NCI-H524 treated with DMSO at 0.1 percent for 48 hours (cell line): ENCODE measurements at regions not wholly inside any gene's neighbourhood (a gene's known extent, or its start where the extent isn't known, plus 50 kb on each side); places are given as distances from the start of the nearest gene placed in this dataset.
A peak's percentile ranks its signal among the peaks of the same experiment; 100 is the strongest.

ENCODE experiments used
- DNase-seq: peaks from one replicate; lab custom pipeline; 2025; lab: John Stamatoyannopoulos, UW

DNA sequence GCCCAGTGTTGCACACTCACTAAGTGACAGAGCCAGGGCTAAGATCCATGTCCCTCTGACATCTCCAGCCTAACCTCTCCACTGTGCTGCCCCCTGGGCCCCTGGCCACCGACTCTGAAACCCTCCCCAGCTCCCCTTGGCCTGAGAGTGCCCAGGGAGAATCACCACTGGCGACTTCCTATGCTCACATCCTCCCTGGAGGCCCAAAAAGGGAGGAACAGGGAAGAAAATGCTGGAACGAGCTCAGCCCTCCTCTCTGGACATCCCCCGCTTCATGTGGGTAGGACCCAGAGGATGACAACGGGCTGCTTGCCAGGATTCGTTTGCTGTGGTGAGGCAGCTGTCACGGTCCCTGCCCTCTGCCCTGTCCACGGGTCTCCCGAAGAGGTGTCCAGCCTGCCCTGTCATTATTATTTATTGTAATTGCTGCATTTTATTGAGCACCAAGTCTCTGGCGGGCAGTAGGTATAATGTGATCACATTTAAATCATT is 153.5 kb upstream of the RPL38 start:
- DNase-seq = no peak

DNA sequence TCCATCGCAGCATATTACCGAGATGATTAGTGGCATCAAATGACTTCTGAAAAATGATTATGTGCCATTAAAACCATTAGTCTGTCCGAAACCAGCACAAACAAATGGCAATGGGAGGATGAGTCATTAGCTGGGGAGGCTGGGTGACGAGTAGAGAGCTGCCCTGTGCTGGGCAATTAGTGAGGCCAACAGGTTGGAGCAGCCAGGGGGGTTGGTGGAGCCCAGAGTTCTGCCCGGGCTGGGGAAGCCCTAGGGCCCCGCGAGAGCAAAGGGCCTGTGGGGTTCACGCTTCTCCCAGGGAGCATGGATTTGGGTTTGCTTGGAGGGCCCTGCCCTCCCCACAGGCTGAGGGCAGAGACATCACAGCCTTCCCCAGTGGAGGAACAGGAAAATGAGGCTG is 152.1 kb upstream of the RPL38 start:
- no peak for DNase-seq

DNA sequence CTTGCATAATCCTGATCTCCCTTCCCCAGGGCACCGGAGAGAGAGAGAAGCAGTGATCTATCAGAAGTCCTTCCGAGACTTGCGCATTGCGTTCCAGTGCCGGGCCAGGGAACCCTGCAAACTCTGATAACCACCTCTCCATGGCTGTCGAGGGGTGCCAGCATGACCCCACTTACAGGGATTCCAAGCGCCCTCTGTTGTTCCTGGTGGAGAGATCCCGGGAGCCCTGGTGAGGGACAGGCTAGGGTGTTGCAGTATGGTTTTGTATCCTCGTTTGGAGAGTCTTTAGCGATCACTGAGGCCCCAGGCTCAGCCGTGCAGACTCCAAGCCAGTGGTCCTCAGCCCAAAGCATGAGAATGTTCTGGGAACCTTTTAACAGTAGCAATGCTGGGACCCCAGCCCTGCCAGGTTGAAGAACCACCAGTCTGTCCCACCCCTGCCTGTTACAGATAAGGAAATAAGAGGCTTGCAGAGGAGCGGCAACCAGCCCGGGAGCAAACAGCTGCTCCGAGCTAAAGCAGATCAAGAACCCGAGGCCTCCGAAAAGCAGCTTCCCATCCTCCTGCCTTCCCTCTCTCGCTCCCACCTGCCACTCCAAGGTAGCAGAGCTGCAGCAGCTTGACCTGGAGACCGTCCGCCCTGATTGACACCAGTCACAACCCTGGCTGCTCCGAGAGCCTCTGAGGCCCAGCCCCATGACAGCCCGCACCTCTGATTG is 150.3 kb upstream of the RPL38 start:
- DNase-seq = no peak

DNA sequence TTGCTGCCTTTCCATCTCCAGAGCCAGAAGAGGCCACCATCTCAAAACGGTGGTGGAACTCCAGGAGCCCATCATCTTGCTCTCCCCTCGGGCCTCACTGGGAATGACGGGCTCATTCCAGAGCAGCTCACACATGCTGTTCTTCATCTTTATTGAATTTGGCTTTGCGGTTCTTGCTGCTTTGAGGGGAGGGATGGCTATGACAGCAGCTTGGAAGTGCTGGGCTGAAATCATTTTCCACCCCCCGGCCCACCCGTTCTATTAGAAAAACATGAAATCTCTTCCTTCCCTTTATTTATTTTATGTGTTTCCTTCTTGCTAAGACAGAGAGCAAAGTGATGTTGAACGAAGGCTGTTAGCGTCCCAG is 149.8 kb upstream of the RPL38 start:
- DNase-seq = no peak

DNA sequence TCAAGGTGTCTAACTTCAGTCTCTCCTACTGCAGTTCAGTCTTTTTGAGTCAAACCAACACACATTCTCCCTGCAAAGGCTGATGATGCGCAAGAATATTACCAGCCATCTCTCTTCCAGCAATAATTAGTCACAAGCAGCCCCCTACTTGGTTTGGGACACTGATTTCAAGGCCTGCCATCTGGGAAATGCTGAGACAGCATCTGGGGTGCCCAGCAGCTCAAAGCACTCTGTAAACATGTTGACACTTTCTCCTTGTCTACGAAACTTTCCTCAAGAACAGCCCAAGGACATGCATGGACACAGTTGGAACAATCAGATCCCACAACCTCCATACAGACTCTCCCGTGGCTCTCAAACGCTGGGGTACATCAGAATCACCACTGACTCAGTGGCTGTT is 149.2 kb upstream of the RPL38 start:
- DNase-seq = no peak

DNA sequence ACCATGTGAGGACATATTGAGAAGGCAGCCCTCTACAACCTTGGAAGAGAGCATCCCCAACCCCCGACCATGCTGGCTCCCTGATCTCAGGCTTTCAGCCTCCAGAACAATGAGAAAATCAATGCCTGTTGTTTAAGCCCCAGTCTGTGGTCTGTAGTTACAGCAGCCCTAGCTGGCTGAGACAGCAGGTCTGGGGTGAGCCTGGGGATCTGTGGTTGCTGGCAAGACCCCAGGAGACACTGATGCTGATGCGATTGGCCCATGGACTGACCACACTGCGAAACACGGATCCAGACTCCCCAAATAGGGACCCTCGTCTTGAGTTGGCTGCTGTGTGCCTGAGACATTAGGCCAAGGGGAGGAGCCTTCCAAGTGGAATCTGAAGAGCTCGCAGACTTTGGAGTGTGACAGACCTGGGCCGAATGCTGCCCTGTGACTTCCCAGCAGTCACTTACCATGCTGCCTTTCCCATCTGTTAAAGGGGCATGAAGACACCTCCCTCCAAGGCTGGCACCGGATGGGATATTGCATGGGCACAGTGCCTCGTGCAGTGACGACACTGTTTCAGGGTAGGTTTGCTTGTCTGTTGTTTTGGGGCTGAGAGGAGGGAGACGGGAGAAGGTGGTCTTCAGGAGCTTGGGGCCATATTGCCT is 147.8 kb upstream of the RPL38 start:
- DNase-seq = no peak

DNA sequence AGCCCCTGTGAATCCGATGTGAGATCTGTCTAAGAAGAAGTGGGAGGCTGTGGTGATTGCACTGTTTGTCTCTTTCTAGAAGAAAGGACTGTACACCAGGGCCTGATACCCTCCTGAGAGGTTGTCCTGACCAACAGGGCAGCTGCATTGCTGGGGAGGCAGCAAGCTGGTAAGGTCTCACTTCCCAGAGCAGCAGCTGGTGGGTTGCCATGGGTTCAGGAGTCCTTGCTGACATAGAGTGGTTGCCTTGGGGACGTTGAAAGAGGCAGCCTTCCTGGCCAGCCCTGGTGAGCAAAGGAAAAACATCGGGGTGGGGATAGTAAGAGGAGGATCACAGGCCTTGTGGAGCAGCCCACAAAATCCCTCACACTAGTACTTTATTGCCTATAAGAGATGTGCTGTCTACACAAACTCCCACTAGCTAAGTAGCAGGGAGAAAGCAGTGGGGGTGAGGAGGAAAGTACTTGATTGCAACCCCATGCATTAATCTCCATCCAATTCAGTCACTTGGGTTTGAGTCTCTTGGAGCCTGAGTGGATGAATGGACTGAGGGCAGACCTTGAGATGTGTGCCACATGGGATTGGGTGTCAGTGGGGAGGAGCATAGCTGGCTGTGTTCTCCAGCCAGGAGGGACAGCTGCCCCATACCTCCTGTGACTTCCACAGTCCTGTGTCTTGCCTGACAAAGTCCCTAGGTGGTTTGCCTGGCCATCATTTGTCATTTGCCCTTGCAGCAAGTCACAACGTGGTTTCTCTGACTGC is 143.8 kb upstream of the RPL38 start:
- DNase-seq = peak; percentile 71

DNA sequence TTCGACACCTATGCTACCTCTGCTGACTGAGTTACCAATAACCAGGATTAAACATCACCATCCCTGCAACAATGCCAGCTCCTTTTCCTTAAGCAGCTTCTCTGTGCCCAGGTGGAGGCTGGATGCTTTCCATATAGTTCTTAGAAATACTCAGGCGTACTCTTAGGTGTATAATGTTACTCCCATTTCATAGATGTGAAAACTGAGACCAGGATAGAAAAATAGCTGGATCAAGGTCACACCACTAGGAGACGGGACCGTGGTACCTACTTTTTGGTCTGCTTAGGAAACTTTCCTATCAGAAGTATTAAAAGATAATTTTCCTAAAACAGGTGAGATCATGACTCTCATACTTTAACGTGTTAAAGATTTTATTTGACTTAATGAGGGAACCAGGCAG is 141.7 kb upstream of the RPL38 start:
- no peak for DNase-seq

DNA sequence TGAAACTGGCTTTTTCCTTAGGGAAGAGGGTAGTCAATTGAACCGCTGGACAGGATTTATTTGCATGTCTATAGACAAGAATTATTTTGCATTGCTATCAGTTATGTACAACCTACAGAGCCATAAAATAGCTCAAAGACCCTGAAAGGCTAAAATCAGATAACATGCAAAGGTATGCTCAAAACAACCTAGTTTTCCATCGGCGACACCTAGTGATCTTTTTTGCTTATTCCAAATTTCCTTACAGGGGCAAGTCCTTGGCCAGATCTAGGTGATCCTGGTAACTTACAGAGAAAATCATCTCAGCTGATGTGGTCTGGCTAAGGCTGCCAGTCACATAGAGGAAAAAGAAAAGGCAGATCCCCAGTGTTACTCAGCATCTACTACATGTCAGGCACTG is 141.2 kb upstream of the RPL38 start:
- DNase-seq = no peak

DNA sequence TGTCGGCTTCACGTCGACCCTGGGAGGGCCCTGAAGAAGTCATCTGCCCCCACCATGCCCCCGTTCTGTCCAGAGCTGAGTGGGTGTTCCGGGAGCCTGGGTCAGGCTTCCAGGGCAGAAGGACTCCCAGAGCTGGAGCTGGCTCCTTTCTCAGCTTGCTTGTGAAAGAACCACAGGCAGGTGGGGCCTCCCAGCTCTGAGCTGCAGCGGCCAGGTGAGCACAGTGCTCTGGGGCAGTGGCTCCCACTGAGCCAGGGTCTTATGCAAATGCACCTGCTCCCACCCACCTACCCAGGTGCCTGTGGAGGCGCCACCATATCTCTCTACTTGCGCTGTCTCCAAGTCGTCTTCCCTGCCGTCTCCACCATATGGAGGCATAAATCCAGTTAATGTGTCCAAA is 140.0 kb upstream of the RPL38 start:
- no peak for DNase-seq

DNA sequence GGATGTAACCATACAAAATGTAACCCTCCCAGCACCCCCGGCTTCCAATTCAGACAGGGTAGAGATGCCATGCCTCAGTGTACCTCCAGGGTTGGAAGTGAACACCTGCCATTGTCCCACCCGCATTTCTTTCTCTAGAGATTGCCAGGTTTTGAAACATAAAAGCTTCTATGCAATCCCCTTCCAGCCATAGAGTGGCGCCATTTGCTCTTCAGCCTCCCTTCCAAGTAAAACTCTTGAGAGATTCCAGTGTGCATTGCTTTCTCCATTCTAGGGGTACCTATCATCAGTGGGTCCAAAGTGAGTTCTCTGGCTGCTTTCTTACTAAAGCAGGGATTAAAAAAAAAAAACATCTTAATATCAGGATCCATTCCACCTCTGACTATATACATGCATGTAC is 133.1 kb upstream of the RPL38 start:
- no peak for DNase-seq

DNA sequence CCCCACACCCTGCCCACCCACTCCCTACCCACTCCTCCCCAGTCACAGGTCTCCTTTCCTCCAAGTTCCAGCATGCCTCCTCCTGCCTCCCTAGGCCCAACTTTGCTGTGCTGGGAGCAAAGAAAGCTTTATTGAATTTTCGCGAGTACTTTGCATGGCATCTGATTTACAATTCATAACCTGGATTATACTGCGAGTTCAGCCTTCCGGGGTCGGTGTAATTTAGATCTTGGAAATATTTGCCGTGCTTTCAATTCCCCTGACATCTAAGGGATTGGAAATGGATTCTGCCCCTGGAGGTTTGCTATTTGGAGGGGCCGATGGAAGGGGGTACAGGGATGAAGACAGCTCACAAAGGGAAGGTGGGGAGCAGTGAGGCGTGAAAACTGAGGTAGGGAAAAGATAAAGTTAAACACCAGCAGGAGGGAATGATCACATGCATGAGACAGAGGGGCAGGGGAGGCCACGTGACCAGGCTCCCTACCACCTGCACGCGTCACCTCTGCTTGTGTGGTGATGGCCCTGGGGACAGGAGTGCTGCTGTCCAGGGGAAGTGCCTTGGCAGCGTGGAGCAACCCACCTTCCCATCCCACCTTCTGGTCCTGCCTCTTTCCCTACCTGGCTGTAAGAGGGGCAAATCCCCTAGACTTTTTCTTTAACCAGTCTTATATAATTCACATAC is 132.3 kb upstream of the RPL38 start:
- DNase-seq = no peak

DNA sequence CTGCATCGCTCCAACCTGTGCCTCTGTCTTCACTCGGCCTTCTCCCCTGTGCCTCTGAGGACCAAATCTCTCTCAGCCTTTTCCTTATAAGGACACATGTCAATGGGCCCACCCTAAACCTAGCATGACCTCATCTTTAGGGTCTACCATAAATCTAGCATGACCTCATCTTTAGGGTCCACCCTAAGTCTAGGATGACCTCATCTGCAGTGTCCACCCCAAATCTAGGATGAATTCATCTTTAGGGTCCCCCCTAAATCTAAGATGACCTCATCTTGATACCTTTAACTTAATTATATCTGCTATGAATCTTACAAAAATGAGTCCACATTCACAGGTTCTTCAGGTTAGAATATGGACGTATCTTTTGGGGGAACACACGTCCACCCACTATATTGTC is 131.1 kb upstream of the RPL38 start:
- no peak for DNase-seq

DNA sequence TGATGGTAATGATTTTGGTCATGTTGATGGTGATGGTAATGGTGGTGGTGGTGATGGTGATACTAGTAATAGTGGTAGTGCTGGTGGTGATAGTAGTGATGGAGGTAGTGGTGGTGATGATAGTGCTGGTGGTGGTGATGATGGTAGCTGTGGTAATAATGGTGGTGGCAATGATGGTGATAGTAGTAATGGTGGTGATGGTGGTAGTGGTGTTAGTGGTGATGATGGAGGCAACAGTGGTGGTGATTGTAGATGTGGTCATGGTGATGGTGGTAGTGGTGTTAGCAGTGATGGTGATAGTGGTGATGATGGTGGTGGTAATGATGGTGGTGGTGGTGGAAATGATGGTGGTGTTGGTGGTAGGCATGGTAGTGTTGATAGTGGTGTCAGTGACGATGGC is 127.0 kb upstream of the RPL38 start:
- no peak for DNase-seq

DNA sequence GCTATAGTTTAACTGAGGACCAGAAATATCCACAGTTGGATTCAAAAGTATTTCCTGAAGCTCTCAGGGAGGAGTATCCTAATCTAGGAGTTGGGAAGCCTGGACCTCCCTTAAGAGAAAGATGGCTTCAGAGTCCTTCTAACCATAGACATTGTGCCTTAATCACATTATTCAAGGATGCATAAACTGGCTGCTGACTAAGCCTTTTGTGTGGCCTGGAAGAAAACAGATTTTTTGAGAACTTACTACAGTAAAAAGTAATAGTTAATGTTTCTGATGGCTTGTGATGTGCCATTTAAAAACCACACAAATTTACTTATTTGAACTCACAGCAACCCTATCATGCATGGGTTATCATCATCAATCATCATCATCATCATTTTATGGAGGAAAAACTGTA is 126.2 kb upstream of the RPL38 start:
- no peak for DNase-seq

DNA sequence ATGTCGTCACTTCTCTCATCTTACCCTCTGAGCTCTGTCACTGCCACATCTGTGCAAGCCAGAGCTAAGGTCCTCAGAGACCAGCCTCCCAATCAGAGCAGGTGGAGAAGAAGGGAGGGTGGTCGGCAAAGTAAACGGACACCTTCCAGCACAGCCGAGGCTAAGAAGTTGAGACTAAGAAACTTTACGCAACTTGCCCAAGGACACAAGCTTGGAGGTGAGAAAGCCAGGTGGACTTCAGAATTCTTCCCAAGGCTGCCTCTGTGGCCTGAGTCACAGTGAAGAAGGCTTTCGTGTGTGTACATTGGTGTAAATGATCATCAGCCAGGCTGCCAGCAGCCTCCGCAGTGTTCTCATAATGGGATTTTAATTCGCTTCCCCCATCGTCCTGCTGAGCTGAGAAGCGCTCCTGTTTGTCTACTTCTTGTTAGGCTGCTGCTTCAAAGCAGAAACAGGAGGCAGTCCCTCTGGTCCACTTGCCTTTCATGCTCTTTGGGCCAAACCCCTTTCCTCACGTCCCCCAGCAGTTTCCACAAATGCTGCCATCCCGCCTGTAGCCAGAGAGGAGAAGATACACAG is 125.0 kb upstream of the RPL38 start:
- no peak for DNase-seq

DNA sequence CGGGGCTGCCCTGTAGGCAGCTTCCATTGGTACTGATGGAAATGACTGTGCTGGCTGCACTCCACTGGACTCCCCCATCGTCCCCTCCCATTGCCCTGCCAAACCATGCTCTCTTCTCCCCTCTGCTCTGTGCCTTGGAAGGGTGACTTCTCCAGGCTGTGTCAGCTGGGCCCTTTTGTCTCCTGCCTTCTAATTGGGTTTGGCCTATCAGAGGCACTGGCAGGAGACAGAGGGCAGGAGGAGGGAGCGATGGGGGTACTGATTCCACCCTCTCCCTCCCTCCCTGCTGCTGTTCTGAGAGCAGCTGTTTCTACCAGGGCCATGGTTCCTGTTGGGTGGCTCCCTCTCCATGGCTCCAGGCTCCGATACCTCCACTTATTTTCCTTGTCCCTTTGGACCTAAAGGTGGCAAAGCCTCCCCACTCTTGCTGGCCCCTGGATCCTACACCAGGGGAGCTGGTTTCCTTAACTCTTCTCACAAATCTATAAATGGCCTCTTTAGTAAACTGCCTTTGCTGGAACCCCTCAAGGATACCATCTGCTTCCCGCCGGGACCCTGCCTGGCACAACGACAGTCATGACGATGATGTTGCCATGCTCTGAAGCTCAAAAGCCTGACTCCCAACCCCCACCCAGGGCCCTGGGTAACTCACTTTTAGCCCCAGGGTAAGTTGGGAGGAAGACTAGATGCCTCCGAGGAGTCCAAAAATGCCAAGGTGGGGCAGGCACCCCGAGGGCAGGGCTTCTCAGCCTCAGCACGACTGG is 123.8 kb upstream of the RPL38 start:
- DNase-seq = peak; percentile 74

DNA sequence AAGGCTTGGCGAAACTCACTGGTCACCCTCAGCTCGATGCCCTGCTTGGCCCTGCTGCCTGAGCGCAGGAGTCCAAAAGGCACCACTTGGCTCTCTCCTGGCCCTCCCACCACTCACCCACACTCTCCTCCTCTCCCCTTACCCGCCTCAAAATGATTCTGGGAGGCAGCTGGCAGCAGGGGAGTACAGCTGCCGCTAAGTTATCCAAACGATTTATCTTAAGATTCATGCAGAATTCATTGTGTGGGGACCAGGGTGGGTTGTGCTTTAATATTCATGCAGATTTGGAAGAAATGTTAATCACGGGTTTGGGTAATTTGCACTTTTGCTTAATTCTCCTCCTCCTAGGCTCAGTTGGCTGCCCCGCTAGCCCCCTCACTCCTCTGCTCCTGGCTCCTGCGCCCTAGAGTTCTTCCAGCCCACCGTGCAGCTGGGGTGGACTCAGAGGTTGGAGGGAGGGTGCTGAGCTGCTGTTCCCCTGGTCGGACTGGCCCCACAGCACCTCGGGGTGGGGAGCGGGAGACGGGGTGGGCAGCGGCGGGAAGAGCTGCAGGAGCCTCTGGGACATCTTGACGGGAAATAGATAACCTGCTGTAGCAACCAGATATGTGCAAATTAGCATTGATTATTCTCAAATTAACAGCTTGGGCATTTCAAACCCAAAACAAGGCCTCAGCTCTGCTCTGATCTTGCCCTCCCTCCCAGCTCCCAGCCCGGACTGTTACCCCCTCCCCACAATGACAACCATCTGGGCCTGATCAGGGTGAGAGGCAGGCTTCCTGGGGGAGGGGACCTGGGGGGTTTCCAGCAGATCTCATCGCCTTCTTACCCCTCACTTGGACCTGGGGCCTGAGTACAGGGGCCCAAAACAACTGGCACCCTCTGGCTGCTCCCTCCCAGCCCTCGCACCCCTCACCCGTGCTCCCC is 122.6 kb upstream of the RPL38 start:
- peak; percentile 60 for DNase-seq

DNA sequence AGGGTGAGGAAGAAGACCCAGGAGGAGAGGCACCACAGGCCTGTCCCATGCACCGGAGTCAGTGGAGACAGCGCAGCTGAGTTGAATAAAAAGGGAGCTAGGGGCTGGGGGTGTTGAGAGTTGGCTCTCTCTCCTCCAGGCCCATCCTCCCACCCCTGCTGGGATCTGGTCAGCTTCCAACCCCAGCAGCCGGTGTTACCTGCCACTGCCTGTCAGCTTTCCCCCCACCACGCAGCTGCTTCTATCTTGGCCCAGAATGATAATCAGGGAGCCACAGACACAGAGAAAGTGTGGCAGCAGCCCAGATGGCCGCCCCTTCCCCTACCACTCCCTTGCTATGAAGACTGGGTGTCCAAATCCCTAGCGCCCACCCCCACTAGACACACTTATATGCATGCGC is 120.6 kb upstream of the RPL38 start:
- peak; percentile 51 for DNase-seq

DNA sequence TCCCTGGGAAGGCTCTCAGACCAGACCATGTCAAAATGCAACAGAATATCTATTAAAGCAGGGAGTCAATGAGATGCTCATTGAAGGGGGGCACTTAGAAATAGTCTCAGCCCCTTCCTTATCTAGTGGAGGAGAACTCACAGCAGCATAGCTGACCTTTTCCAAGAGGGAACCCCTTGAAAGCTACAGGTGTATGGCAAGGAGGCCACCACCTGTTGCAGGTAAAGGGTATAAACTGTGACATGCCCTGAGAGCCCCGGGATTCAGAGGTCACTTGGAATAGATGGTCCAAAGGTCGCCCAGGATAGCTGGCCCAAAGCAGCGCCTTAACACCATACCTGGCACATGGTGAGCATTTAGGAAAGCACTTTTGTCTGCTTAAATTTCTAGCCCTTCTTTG is 120.2 kb upstream of the RPL38 start:
- DNase-seq = no peak
